DND-41 (cell line): ENCODE measurements at regions not wholly inside any gene's neighbourhood (a gene's known extent, or its start where the extent isn't known, plus 50 kb on each side); places are given as distances from the start of the nearest gene placed in this dataset.

ENCODE experiments used
- EZH2 ChIP-seq: IDR thresholded peaks from 3 replicates; pipeline ENCODE4 v1.6.1; 2012; ENCODE audit warnings: borderline replicate concordance, low read depth, mild to moderate bottlenecking, moderate library complexity, low read length, inconsistent platforms; ENCODE audit not compliant: severe bottlenecking
- TF ChIP-seq, protein P1 (sequence below): IDR thresholded peaks from 2 replicates; pipeline ENCODE4 v1.5.1; 2012; ENCODE audit warnings: borderline replicate concordance, low read length, moderate library complexity, mild to moderate bottlenecking; ENCODE audit not compliant: poor library complexity, severe bottlenecking; ENCODE audit errors: extremely low read depth

GRCh38 chr16:7113949-7114348 is 218.7 kb upstream of the RBFOX1 start:
- TF ChIP-seq, protein P1, sequence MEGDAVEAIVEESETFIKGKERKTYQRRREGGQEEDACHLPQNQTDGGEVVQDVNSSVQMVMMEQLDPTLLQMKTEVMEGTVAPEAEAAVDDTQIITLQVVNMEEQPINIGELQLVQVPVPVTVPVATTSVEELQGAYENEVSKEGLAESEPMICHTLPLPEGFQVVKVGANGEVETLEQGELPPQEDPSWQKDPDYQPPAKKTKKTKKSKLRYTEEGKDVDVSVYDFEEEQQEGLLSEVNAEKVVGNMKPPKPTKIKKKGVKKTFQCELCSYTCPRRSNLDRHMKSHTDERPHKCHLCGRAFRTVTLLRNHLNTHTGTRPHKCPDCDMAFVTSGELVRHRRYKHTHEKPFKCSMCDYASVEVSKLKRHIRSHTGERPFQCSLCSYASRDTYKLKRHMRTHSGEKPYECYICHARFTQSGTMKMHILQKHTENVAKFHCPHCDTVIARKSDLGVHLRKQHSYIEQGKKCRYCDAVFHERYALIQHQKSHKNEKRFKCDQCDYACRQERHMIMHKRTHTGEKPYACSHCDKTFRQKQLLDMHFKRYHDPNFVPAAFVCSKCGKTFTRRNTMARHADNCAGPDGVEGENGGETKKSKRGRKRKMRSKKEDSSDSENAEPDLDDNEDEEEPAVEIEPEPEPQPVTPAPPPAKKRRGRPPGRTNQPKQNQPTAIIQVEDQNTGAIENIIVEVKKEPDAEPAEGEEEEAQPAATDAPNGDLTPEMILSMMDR = no peak
- no peak for TF ChIP-seq EZH2
